Kidney epithelial cell (primary cell): ENCODE measurements at regions not wholly inside any gene's neighbourhood (a gene's known extent, or its start where the extent isn't known, plus 50 kb on each side); places are given as distances from the start of the nearest gene placed in this dataset.

Experiments used
- DNase-seq: peaks from one replicate; pipeline ENCODE4 v3.0.0-alpha.2; 2010; ENCODE audit warnings: low read depth
- H3K27me3 ChIP-seq: 2 replicates; pipeline ENCODE4 v1.6.0; 2011; ENCODE audit warnings: low read length; ENCODE audit not compliant: control insufficient read depth, insufficient read depth
- H3K36me3 ChIP-seq: 2 replicates; pipeline ENCODE4 v1.5.1; 2011; ENCODE audit warnings: low read length; ENCODE audit not compliant: control insufficient read depth, insufficient read depth
- H3K4me3 ChIP-seq: 2 replicates; pipeline ENCODE4 v1.5.1; 2011; ENCODE audit warnings: low read depth, mild to moderate bottlenecking, control low read depth, low read length
- TF ChIP-seq, protein P1 (sequence below): IDR thresholded peaks from 2 replicates; pipeline ENCODE4 v1.5.1; 2011; ENCODE audit warnings: mild to moderate bottlenecking, moderate library complexity, low read length, control low read depth, inconsistent platforms; ENCODE audit not compliant: insufficient read depth, poor library complexity, severe bottlenecking

DNA sequence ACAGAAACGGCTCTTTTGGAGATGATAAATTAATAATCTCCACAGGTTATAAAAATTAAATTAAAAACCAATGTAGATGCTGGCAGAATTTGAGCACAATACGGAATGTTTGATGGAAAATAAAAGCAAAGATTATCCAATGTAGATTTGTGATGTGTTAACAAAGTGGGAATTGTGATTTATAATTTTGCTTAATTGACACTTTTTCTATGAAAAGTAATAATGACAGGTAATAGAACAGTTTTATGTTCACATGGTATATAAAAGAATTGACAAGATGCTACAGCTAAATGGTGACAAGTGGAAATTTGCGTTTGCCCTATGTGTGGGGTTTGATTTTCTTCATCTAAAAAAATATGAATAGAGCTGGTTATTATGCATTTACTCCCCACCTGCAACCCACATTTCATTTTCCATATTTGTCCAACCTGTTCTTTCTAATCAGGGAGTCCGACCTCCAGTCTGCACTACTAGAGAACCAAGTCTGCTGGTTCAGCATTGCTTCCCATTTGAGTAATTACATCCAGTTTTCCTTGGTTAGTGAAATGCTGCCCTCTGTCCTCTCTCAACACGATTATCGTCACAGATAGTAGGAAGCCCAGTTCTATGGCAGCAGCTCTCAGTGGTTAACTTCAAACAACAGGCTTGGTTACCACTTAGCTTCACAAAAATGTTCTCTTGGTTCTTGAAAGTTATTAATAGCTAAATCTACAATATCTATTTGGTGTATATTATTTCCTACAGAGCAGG is 61.4 kb upstream of the SLITRK1 start:
- Histone ChIP-seq H3K36me3 (no peaks in the 10 kb centered on the region), H3K27me3 (no peaks in the 10 kb centered on the region), H3K4me3 (no peak overlapping the region)
- TF ChIP-seq, protein P1, sequence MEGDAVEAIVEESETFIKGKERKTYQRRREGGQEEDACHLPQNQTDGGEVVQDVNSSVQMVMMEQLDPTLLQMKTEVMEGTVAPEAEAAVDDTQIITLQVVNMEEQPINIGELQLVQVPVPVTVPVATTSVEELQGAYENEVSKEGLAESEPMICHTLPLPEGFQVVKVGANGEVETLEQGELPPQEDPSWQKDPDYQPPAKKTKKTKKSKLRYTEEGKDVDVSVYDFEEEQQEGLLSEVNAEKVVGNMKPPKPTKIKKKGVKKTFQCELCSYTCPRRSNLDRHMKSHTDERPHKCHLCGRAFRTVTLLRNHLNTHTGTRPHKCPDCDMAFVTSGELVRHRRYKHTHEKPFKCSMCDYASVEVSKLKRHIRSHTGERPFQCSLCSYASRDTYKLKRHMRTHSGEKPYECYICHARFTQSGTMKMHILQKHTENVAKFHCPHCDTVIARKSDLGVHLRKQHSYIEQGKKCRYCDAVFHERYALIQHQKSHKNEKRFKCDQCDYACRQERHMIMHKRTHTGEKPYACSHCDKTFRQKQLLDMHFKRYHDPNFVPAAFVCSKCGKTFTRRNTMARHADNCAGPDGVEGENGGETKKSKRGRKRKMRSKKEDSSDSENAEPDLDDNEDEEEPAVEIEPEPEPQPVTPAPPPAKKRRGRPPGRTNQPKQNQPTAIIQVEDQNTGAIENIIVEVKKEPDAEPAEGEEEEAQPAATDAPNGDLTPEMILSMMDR: no peak
- no peak for DNase-seq

DNA sequence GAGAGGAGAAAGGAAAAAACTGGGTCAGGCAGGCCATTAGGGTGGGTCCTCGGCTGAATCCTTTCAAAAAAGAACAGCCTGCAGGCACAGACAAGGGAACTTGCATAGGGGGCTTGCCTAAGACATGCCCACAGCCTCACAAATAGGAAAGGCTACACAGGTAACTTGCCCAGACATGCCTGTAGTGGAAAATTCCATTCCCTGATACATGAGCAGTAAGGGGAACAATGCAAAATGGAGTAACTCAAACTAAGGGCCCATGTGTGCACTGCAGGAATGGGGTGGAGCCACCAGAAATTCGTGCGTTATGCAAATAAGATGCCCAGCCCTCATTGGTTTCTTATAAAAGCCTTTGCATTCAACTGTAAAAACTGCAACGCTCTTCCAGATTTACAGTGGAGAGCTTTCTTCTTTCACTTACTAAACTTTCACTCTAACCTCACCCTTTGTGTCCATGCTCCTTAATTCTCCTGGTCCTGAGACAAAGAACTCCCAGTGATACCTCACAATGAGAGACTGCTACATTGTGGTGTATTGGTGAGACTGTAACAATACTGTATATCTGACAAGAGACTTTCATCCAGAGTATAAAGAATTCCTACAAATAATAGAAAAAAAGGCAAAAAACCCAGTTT is 59.5 kb upstream of the SLITRK1 start:
- DNase-seq: no peak
- no peaks in the 10 kb centered on the region for H3K27me3 ChIP-seq
- no peaks in the 10 kb centered on the region for H3K36me3 ChIP-seq
- H3K4me3 ChIP-seq: no peak overlapping the region
- TF ChIP-seq, protein P1: no peak

DNA sequence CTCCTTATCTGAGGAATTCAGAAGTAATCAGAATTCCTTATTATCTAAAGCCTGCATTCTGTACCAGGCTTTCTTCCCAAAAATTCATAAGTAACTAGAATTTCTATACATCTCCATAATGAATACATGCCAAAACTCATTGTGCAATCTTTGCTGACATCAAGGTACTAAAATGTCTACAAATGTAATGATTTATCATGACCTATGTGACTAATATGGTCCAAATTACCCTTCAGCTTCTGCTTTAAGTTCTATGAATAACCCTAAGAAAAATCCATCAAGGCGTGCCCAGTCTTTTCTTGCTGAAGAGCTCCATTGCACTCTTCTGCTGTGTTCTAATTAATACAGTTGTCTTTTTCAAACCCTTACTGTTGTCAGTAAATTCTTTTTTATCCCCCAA is 58.5 kb upstream of the SLITRK1 start:
- H3K27me3 ChIP-seq: no peaks in the 10 kb centered on the region
- TF ChIP-seq, protein P1: no peak
- DNase-seq: no peak
- H3K36me3 ChIP-seq: no peaks in the 10 kb centered on the region
- H3K4me3 ChIP-seq: no peak overlapping the region

DNA sequence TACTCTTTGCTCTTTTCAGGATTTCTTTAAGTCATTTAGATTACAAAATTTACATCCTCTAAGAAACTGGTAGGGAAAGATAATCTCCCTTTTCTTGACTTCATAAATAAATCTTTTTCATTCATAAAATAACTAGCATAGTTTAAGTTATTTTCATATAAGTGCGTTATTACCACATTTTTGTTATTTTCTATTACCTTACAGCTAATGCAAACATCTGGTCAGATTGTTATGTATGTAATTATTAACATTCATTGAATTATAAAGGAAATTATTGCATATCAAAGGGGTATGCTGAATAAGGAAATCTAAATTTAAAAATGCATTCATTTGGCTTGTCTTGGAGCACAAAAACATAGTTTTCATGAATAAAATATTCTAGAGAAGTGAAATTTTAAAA is 55.3 kb upstream of the SLITRK1 start:
- no peak for DNase-seq
- TF ChIP-seq, protein P1: no peak
- H3K27me3 ChIP-seq: no peaks in the 10 kb centered on the region
- no peaks in the 10 kb centered on the region for H3K36me3 ChIP-seq
- H3K4me3 ChIP-seq: no peak overlapping the region

DNA sequence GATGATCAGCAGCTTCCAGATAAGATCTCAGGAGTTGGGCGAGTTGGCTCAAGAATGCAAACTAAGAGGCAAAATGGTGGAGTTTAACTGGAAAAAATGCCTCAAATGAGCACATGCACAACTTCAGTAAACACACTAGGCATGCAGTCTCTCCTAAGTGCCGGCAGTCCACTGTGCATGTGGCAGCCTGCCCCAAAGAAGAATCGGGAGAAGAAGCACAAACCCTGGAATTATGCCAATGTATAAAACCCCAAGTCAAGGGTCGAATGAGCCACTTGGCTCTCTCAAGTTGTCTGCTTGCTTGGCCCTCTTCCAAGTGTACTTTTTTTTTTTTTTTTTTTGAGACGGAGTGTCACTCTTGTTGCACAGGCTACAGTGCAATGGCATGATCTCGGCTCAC is 53.3 kb upstream of the SLITRK1 start:
- H3K36me3 ChIP-seq: no peaks in the 10 kb centered on the region
- DNase-seq: no peak

More for the DNA sequence above, 53.3 kb upstream of the SLITRK1 start:
- Histone ChIP-seq H3K4me3 (no peak overlapping the region), H3K27me3 (no peaks in the 10 kb centered on the region)
- TF ChIP-seq, protein P1: no peak
